H1 (cell line): ENCODE measurements at regions not wholly inside any gene's neighbourhood (a gene's known extent, or its start where the extent isn't known, plus 50 kb on each side); places are given as distances from the start of the nearest gene placed in this dataset.

Experiments used
- RAD21 ChIP-seq, 2 experiments: IDR thresholded peaks in 1 of 2; conservative IDR thresholded peaks in 1 of 2; 2 replicates each; pipeline ENCODE4 v1.6.1; 2011; ENCODE audit warnings: low read depth in 2 of 2, low read length in 2 of 2, improper control_type of control experiment in 1 of 2, inconsistent platforms in 1 of 2, mild to moderate bottlenecking in 1 of 2, moderate library complexity in 1 of 2
- USF2 ChIP-seq: IDR thresholded peaks from 2 replicates; pipeline ENCODE4 v1.6.1; 2011; ENCODE audit warnings: low read length, improper control_type of control experiment

- TF ChIP-seq RAD21 (IDR thresholded peaks at IDR 0.05 in 1 of 2, conservative IDR thresholded peaks at IDR 0.05 in 1 of 2; ENCODE audit: low read depth in 2 of 2, low read length in 2 of 2) (no peak), USF2 (no peak)
Measured at GRCh38 chr10:129168660-129169059, 298.4 kb upstream of the MGMT start (continued).
